ENCODE measurements at regions not wholly inside any gene's neighbourhood (a gene's known extent, or its start where the extent isn't known, plus 50 kb on each side); places are given as distances from the start of the nearest gene placed in this dataset.

- no peak for DNase-seq (ENCODE audit: low read depth in 1 of 2, low spot score in 1 of 2)
- no peak for TF ChIP-seq REST (IDR thresholded peaks at IDR 0.05; ENCODE audit: insufficient replicate concordance, low read depth)
- TF ChIP-seq POLR2AphosphoS5 (IDR thresholded peaks at IDR 0.05; ENCODE audit: low read depth): no peak
- TF ChIP-seq GABPA (IDR thresholded peaks at IDR 0.05; ENCODE audit: low read depth): no peak
- no peak for TF ChIP-seq SPI1 (IDR thresholded peaks at IDR 0.05; ENCODE audit: borderline replicate concordance, low read depth)
- TF ChIP-seq CTCF (IDR thresholded peaks at IDR 0.05; ENCODE audit: insufficient read depth, low read length): no peak
- Histone ChIP-seq H3K27me3 (ENCODE audit: insufficient read depth, poor library complexity, severe bottlenecking) (no peaks in the 10 kb centered on the region), H3K27ac (replicated peaks) (no peak overlapping the region), H3K4me3 (replicated peaks; ENCODE audit: insufficient read depth, low read length) (no peak overlapping the region)
These were observed 57.9 kb upstream of the DCN start for GRCh38 chr12:91240386-91241095.

GRCh38 chr12:91239481-91239880, 56.9 kb upstream of the DCN start:
- TF ChIP-seq REST (IDR thresholded peaks at IDR 0.05; ENCODE audit: insufficient replicate concordance, low read depth) (no peak), POLR2AphosphoS5 (IDR thresholded peaks at IDR 0.05; ENCODE audit: low read depth) (no peak), CTCF (IDR thresholded peaks at IDR 0.05; ENCODE audit: insufficient read depth, low read length) (no peak), GABPA (IDR thresholded peaks at IDR 0.05; ENCODE audit: low read depth) (no peak), SPI1 (IDR thresholded peaks at IDR 0.05; ENCODE audit: borderline replicate concordance, low read depth) (no peak)
- Histone ChIP-seq H3K4me3 (replicated peaks; ENCODE audit: insufficient read depth, low read length) (no peak overlapping the region), H3K27me3 (ENCODE audit: insufficient read depth, poor library complexity, severe bottlenecking) (no peaks in the 10 kb centered on the region), H3K27ac (replicated peaks) (no peak overlapping the region)
- DNase-seq (ENCODE audit: low read depth in 1 of 2, low spot score in 1 of 2): no peak
